Gastroesophageal sphincter (tissue), 3 donors: ENCODE measurements at regions not wholly inside any gene's neighbourhood (a gene's known extent, or its start where the extent isn't known, plus 50 kb on each side); places are given as distances from the start of the nearest gene placed in this dataset.

Experiments
- CTCF ChIP-seq, 4 experiments: fragments of 200-600 bp in 2 of 4; fragments of 450-650 bp in 2 of 4; sonication (generic) in 1 of 4; IDR thresholded peaks; one replicate each; pipeline ENCODE4 v1.5.1; 2017 to 2019; ENCODE audit warnings: antibody characterized with exemption in 4 of 4, mild to moderate bottlenecking in 2 of 4, moderate library complexity in 2 of 4
- POLR2AphosphoS5 ChIP-seq: sonication (generic); formaldehyde crosslinking; IDR thresholded peaks from one replicate; pipeline ENCODE4 v1.6.1; 2017; ENCODE audit warnings: antibody characterized with exemption

- TF ChIP-seq POLR2AphosphoS5 = no peak
- no peak for TF ChIP-seq CTCF (IDR thresholded peaks at IDR 0.05)
These were observed 145.5 kb upstream of the RPS6KA2 start for GRCh38 chr6:166772518-166772917.
